ENCODE measurements at regions not wholly inside any gene's neighbourhood (a gene's known extent, or its start where the extent isn't known, plus 50 kb on each side); places are given as distances from the start of the nearest gene placed in this dataset.
"Not testable (repeated sequence)": the region's sequence is repeated elsewhere in the genome, so short reads cannot be mapped to it uniquely, and the experiment has no call there.

GRCh38 chr17:54620399-54620978 lies 280.2 kb upstream of the TOM1L1 start:
- Histone ChIP-seq H3K9ac (ENCODE audit: low read length) (no peak overlapping the region), H2BK120ac (ENCODE audit: low read depth, low read length) (no peak overlapping the region), H2AFZ (ENCODE audit: low read depth, low read length) (no peak overlapping the region), H3K79me1 (replicated peaks; ENCODE audit: low read length, poor library complexity, severe bottlenecking) (no peaks in the 10 kb centered on the region), H3K27ac (ENCODE audit: low read length, poor library complexity, severe bottlenecking) (no peak overlapping the region), H2BK15ac (ENCODE audit: low read depth, poor library complexity, severe bottlenecking) (no peak overlapping the region), H3K4me3 (ENCODE audit: insufficient read depth in 1 of 2, low read depth in 1 of 2, low read length in 2 of 2) (no peak overlapping the region), H3K18ac (ENCODE audit: low read depth in 1 of 2, low read length in 2 of 2) (no peak overlapping the region), H4K91ac (ENCODE audit: low read length) (no peak overlapping the region), H4K8ac (ENCODE audit: low read length) (no peak overlapping the region), H3K4me2 (ENCODE audit: low read length, poor library complexity, severe bottlenecking) (no peak overlapping the region), H3K36me3 (ENCODE audit: control insufficient read depth in 1 of 2, insufficient read depth in 2 of 2, low read depth in 1 of 2, low read length in 2 of 2) (no peaks in the 10 kb centered on the region), H2BK12ac (ENCODE audit: low read length in 2 of 2) (no peak overlapping the region), H3K4me1 (ENCODE audit: control insufficient read depth, insufficient read depth, low read depth, low read length) (peaks cover 3% of the 10 kb centered on the region), H3K23ac (ENCODE audit: low read length in 2 of 2) (no peak overlapping the region), H3K4ac (ENCODE audit: low read depth in 1 of 2, low read length in 2 of 2) (no peak overlapping the region), H3K27me3 (ENCODE audit: control insufficient read depth in 1 of 2, insufficient read depth in 1 of 2, low read length in 2 of 2) (no peaks in the 10 kb centered on the region), H2AK5ac (ENCODE audit: low read length, severe bottlenecking) (no peak overlapping the region), H3K9me3 (ENCODE audit: control insufficient read depth, low read length) (peaks cover 18% of the 10 kb centered on the region), H2BK5ac (ENCODE audit: low read depth, low read length, poor library complexity, severe bottlenecking) (no peak overlapping the region), H3K14ac (ENCODE audit: low read length in 2 of 2) (no peak overlapping the region)
- WGBS: 96% methylated on average over 1 of the region's 2 CpGs
- DNase-seq: no peak

- H3K4me1 ChIP-seq (ENCODE audit: control insufficient read depth, insufficient read depth, low read depth, low read length): no peaks in the 10 kb centered on the region
- WGBS: 75% methylated on average over 6 of the region's 6 CpGs
- no peak for DNase-seq
- H4K8ac ChIP-seq (ENCODE audit: low read length): no peak overlapping the region
- H3K4me3 ChIP-seq (ENCODE audit: insufficient read depth in 1 of 2, low read depth in 1 of 2, low read length in 2 of 2): no peak overlapping the region
- H3K23ac ChIP-seq (ENCODE audit: low read length in 2 of 2): no peak overlapping the region
- H3K4ac ChIP-seq (ENCODE audit: low read depth in 1 of 2, low read length in 2 of 2): no peak overlapping the region
- no peak overlapping the region for H4K91ac ChIP-seq (ENCODE audit: low read length)
- H2BK120ac ChIP-seq (ENCODE audit: low read depth, low read length): no peak overlapping the region
- no peak overlapping the region for H2AK5ac ChIP-seq (ENCODE audit: low read length, severe bottlenecking)
- peaks cover 9% of the 10 kb centered on the region for H3K9me3 ChIP-seq (ENCODE audit: control insufficient read depth, low read length)
- no peak overlapping the region for H3K9ac ChIP-seq (ENCODE audit: low read length)
- H2BK5ac ChIP-seq (ENCODE audit: low read depth, low read length, poor library complexity, severe bottlenecking): no peak overlapping the region
- no peak overlapping the region for H3K18ac ChIP-seq (ENCODE audit: low read depth in 1 of 2, low read length in 2 of 2)
- no peaks in the 10 kb centered on the region for H3K79me1 ChIP-seq (replicated peaks; ENCODE audit: low read length, poor library complexity, severe bottlenecking)
- no peaks in the 10 kb centered on the region for H3K27me3 ChIP-seq (ENCODE audit: control insufficient read depth in 1 of 2, insufficient read depth in 1 of 2, low read length in 2 of 2)
- no peak overlapping the region for H2AFZ ChIP-seq (ENCODE audit: low read depth, low read length)
- H3K14ac ChIP-seq (ENCODE audit: low read length in 2 of 2): no peak overlapping the region
- H2BK12ac ChIP-seq (ENCODE audit: low read length in 2 of 2): no peak overlapping the region
- no peak overlapping the region for H2BK15ac ChIP-seq (ENCODE audit: low read depth, poor library complexity, severe bottlenecking)
- H3K36me3 ChIP-seq (ENCODE audit: control insufficient read depth in 1 of 2, insufficient read depth in 2 of 2, low read depth in 1 of 2, low read length in 2 of 2): no peaks in the 10 kb centered on the region
- no peak overlapping the region for H3K27ac ChIP-seq (ENCODE audit: low read length, poor library complexity, severe bottlenecking)
- H3K4me2 ChIP-seq (ENCODE audit: low read length, poor library complexity, severe bottlenecking): no peak overlapping the region
Observed at GRCh38 chr17:54623746-54624145, 276.9 kb upstream of the TOM1L1 start.

DNA sequence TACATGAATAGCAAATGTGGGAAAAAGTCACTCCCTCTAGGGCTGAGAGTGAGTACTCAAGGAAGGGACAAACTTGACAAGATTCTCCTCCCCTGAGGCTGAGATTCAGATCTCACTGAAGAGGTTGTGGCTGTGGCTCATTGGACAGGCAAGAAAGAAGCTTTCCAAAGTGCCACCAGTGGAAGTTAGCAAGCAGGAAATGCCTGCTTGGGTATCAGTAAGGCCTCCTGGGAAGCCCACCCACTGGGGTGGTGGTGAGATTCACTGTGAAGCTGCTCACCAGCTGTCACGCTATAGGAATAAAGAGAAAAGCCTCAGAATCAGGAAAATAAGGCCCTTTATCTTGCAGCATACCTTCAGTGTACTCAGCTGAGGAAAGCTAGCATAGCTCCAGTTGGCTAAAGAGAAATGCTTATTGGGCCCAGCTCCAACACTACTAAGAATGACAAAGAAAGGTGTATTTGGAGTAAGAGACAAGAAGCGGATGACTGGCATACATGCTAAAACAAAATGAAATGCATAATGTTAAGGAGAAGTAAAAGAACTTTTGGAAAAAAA lies 274.4 kb upstream of the TOM1L1 start:
- no peak overlapping the region for H4K91ac ChIP-seq (ENCODE audit: low read length)
- no peak overlapping the region for H2AFZ ChIP-seq (ENCODE audit: low read depth, low read length)
- no peak overlapping the region for H3K14ac ChIP-seq (ENCODE audit: low read length in 2 of 2)
- no peaks in the 10 kb centered on the region for H3K36me3 ChIP-seq (ENCODE audit: control insufficient read depth in 1 of 2, insufficient read depth in 2 of 2, low read depth in 1 of 2, low read length in 2 of 2)
- H2BK5ac ChIP-seq (ENCODE audit: low read depth, low read length, poor library complexity, severe bottlenecking): no peak overlapping the region
- no peak overlapping the region for H3K4ac ChIP-seq (ENCODE audit: low read depth in 1 of 2, low read length in 2 of 2)
- H3K4me3 ChIP-seq (ENCODE audit: insufficient read depth in 1 of 2, low read depth in 1 of 2, low read length in 2 of 2): no peak overlapping the region
- WGBS: 48% methylated on average over 2 of the region's 2 CpGs
- no peak overlapping the region for H4K8ac ChIP-seq (ENCODE audit: low read length)
- H3K4me2 ChIP-seq (ENCODE audit: low read length, poor library complexity, severe bottlenecking): no peak overlapping the region
- no peak overlapping the region for H2BK120ac ChIP-seq (ENCODE audit: low read depth, low read length)
- DNase-seq: no peak
- H3K18ac ChIP-seq (ENCODE audit: low read depth in 1 of 2, low read length in 2 of 2): no peak overlapping the region
- no peaks in the 10 kb centered on the region for H3K27me3 ChIP-seq (ENCODE audit: control insufficient read depth in 1 of 2, insufficient read depth in 1 of 2, low read length in 2 of 2)
- H3K9me3 ChIP-seq (ENCODE audit: control insufficient read depth, low read length): peaks cover 4% of the 10 kb centered on the region
- no peak overlapping the region for H2BK12ac ChIP-seq (ENCODE audit: low read length in 2 of 2)
- no peaks in the 10 kb centered on the region for H3K4me1 ChIP-seq (ENCODE audit: control insufficient read depth, insufficient read depth, low read depth, low read length)
- H3K9ac ChIP-seq (ENCODE audit: low read length): no peak overlapping the region
- H2BK15ac ChIP-seq (ENCODE audit: low read depth, poor library complexity, severe bottlenecking): no peak overlapping the region
- no peak overlapping the region for H3K23ac ChIP-seq (ENCODE audit: low read length in 2 of 2)
- H2AK5ac ChIP-seq (ENCODE audit: low read length, severe bottlenecking): no peak overlapping the region
- no peaks in the 10 kb centered on the region for H3K79me1 ChIP-seq (replicated peaks; ENCODE audit: low read length, poor library complexity, severe bottlenecking)
- no peak overlapping the region for H3K27ac ChIP-seq (ENCODE audit: low read length, poor library complexity, severe bottlenecking)

GRCh38 chr17:54639426-54639825 lies 261.2 kb upstream of the TOM1L1 start:
- not testable (repeated sequence) for H3K4ac ChIP-seq (ENCODE audit: low read depth in 1 of 2, low read length in 2 of 2); H4K8ac ChIP-seq (ENCODE audit: low read length); H3K27me3 ChIP-seq (ENCODE audit: control insufficient read depth in 1 of 2, insufficient read depth in 1 of 2, low read length in 2 of 2); H2BK120ac ChIP-seq (ENCODE audit: low read depth, low read length); H3K79me1 ChIP-seq (replicated peaks; ENCODE audit: low read length, poor library complexity, severe bottlenecking); H3K18ac ChIP-seq (ENCODE audit: low read depth in 1 of 2, low read length in 2 of 2); H3K14ac ChIP-seq (ENCODE audit: low read length in 2 of 2); H3K4me2 ChIP-seq (ENCODE audit: low read length, poor library complexity, severe bottlenecking); H4K91ac ChIP-seq (ENCODE audit: low read length); H3K9me3 ChIP-seq (ENCODE audit: control insufficient read depth, low read length); H3K36me3 ChIP-seq (ENCODE audit: control insufficient read depth in 1 of 2, insufficient read depth in 2 of 2, low read depth in 1 of 2, low read length in 2 of 2); H2BK12ac ChIP-seq (ENCODE audit: low read length in 2 of 2); H2BK5ac ChIP-seq (ENCODE audit: low read depth, low read length, poor library complexity, severe bottlenecking); H3K23ac ChIP-seq (ENCODE audit: low read length in 2 of 2); H3K4me1 ChIP-seq (ENCODE audit: control insufficient read depth, insufficient read depth, low read depth, low read length); H3K27ac ChIP-seq (ENCODE audit: low read length, poor library complexity, severe bottlenecking); H2AK5ac ChIP-seq (ENCODE audit: low read length, severe bottlenecking); DNase-seq; H2BK15ac ChIP-seq (ENCODE audit: low read depth, poor library complexity, severe bottlenecking); H3K9ac ChIP-seq (ENCODE audit: low read length); H3K4me3 ChIP-seq (ENCODE audit: insufficient read depth in 1 of 2, low read depth in 1 of 2, low read length in 2 of 2); H2AFZ ChIP-seq (ENCODE audit: low read depth, low read length)
- WGBS: 81% methylated on average over 6 of the region's 6 CpGs
